NOMO-1 treated with dmso at 0.1 percent for 144 hours (cell line): ENCODE measurements at regions not wholly inside any gene's neighbourhood (a gene's known extent, or its start where the extent isn't known, plus 50 kb on each side); places are given as distances from the start of the nearest gene placed in this dataset.

Source experiments
- DNase-seq: peaks from one replicate; lab custom pipeline; 2025; ENCODE audit not compliant: unreplicated experiment; lab: John Stamatoyannopoulos, UW

DNA sequence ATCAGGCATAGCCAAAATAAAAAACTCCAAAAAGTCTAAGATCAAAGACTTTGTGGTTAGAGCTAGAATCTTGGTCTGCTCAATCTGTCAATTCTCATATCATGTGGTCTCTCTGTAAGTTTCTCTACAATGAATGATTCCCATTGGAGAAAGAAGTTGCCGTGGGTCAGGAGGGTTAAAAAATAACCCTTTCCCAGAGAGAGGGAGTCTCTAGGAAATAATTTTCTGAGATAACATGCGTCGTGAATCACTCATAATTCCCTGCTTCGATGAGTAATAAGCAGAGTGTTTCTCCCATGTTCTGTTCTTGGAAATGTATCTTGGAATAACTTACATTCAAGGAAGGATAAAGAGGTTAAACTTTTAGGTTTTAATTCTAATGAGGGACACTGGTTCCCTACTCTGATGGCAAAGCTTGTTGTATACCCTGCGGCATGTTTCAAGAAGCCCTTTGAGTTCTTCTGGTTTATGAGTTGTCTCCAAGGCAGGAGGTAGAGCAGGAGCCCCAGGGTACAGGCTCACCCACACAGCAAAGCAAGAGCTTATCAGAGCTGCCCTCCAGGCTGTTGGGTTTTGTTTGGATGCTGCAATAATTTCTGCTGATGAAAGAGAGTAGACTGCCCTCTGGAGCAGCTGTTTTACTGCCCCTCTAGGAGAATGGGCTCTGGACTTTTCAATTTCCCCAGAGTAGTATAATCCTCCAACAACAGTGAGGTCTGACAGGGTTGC, 599.1 kb downstream of the QKI start:
- no peak for DNase-seq

DNA sequence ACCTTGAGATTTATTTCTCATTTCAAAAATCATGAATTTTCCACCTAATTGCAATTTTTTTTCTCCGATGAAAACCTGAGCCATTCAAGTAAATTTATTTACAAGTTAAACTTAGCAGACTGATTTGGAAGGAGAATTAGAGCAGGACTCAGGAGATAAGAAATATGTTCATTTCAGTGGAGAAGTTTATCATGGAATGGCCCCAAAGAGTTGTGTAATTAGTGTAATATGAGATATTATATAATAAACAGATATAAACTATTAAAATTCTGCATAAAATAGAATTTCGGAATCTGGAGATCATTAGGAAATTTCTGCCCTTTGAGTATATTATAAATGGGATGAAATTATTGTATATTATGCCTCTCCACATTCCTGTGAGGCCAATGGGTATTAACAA, 596.8 kb downstream of the QKI start:
- no peak for DNase-seq

DNA sequence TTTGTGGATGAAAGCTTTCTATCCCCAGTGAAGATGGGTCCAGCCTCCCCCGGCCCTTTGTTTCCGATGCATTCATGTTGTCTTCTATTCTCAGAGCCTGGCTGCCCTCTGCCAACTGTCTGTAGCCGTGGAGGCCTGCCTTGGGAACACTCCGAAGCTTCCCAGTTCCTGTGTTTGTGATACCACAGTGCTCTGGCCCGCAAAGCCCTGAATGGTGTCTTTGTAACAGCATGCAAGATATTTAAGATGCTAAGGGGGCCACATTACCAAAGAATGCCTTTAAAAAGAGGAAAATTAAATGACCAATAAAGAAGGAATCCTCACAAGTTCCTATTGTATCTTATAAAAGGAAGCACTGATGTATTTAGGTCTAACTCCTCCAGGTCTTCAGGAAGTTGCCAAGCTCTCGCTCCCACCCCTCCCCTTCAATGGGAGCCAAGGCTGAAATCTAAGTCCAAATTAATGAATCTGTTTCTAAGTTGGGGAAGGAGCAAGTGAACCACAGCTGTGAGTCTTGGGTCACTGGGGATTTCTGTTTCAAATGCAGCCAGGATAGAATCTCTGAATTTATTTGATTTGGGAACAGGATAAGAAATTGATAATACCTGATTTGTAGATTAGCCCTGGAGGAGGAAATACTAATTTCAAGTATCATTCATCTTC, 596.1 kb downstream of the QKI start:
- no peak for DNase-seq

DNA sequence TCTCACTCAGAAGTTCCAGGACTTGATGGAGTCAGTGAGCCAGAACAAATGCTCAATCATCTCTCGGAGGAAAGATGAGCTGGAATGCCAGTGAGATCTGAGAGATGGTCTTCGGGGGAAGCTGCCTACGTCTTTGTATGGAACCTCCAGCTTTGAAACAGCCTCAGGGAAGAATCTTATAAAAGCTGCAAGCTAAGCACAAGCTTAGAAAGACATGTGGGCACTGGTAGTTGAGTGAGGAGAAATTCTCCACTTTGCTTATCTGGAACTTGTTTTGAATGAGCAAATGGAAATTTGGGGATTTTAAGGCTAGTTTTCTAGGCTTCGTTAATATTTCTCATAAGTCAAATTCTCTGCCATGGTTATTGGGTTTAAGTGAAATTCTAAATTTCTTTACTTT, 594.4 kb downstream of the QKI start:
- DNase-seq = no peak

DNA sequence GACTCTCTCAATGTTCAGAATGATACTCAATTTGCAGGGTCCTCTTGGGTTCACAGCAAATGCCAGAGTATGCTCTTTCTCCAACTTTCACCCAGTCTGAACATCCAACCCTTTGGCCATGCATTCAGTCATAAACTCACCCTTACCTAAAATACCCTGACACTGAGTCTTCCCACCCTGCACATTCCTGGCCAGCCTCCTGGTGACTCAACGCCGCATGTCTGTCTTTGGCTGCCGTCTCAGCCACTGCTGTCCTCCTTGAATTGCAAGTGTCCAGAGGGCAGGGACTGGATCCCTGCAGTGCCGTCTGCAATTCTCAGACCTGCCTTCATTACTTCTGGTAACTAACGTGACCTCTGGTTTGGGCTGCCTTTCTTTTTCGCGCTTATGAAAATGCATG, 593.4 kb downstream of the QKI start:
- no peak for DNase-seq

DNA sequence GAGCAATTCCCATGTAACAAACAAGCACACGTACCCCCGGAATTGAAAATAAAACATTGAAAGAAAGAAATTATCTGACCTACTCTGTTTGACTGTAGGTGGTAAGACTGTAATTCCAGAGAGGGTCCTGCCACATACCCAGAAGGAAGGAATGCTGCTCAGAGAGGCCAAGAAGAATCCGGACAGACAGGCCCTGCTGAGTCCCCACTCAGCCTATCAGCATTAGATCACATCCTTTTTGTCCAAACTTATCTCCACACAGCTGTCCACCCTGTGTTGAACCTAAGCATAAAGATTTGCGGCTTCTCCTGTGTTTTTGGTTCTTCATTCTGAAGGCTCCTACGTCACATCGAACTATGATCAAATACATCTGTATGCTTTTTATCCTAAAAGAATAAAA, 591.9 kb downstream of the QKI start:
- DNase-seq = no peak

DNA sequence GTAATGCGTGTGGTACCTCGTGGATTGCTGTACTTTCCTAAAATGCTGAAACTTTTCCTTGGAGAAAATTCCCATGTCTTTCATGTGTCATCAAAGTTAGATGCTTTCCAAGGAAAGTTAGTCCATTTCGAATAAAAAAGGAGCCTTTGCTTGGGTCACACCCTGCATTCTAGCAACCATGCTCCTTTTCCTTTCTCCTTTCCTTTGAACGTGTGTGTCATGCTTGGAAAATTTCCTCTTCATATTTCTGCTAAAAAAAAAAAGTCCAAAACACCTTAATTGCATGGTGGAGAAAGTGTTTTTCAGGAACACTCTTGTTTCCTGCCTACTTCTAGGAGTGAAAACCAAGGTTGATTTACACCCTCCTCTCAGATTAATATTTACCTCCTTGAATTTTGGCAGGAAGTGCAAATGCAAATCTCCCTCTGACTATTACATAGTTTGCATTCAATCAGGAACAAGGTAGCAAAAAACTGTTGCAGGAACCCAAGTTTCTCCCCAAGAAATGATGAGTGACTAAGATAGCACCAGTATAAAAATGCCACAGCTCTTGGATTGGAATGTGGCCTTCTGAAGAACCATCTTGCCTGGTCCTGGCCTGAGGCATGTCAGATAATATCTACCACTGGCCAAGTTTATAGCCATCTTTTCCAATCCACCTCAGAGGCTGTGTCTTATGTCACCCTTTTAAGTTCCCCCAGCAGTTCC, 590.6 kb downstream of the QKI start:
- DNase-seq = no peak

DNA sequence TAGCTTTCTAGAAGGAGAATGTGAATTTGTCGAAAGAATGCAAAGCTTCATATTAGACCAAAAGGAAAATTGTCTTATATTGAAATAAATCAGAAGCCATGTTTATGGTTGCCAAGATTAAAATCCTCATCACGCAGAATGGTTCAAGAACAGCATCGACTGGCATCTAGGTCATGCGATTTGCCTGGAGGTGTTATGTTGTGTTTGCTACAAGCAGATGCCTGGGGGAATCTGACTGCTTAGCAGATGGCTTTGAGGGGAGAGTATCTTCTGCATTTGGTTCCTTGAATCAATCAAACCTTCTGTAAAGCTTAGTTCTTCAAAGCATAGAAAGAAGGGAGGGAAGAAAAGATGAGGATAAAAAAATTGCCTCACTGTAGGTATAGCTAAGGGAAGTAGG, 585.8 kb downstream of the QKI start:
- no peak for DNase-seq

DNA sequence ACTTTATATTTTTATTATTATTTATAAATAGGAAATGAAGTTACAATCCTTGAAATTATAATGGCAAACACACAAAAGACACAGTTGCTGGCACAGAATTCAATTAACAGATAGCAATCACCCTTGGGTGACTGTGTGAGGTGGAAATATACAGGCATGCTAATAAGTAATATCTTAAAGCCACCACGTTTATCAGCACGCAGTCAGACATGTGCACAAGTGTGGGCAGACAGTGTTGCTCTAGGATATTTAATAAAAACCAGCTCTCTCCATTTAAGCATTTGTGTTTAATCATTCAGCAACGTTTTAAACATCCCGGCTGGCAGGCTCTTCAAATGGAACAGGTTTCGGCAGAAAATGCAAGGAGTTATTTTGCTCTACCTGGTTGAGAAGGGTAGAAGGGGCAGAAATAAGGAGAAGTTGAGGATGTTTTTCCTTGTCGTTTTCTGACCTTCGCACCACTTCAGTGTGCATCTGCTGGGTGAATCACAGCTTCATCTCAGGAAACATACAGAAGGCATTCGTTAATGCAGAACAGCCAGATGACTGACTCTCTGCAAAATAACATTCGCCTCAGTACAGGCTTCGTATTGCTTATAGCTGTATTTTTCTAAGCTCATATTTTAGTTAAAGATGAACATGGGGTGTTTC, 585.1 kb downstream of the QKI start:
- DNase-seq = no peak

DNA sequence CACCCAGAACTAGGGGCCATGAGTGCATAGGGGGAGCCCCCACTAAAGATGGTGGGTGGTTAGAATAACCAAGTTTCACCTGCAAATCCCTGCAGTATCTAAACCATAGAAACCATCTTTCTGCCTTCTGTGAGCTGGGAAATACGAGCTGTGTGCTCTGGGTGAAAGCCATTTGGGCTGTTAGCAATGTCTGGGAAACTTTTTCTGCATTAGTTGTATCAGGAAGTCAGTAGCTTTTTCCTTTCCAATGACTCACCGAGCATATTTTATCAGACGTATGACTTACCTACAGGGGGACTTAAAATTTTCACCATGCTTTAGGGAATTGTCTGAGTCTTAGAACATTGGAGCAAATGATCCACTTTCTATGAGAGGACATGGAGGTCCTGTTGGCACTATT, 584.0 kb downstream of the QKI start:
- no peak for DNase-seq

DNA sequence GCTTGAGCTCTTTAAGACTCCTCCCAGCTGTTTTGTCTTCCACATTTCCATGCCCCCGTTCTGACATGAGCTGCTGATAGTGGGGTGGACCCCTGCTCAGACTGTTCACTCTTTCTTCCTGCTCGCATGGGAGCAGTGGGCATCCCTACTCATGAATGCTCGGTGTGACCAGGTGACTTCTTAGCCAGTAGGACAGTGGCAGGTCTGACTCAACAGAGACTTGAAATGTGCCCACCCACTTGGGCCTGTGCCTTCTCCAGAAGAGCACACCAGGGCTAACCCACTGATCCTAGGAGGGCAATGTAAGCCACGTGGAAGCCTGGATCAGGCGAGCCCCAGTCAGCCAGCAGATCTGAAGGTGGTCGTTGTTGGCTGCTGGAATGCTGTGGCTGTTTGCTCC, 582.0 kb downstream of the QKI start:
- DNase-seq = no peak

DNA sequence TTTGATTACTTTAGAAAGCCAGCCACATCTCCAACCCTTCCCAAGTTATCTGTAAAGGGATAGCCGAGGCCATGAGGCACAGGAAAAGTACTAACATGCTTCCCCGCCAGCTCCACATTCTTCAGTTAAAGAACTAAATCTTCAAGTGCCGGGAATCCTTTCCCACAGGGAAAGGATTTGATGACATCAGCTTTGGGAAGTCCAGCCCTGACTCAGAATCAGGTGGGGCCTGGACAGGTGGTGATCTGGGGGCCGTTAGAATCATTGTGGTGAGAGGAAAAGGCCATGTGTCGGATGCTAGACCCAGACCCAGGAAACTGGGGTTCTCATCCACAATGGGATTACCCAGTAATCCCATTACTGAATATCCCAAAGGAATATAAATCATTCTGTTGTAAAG, 580.0 kb downstream of the QKI start:
- DNase-seq = no peak

DNA sequence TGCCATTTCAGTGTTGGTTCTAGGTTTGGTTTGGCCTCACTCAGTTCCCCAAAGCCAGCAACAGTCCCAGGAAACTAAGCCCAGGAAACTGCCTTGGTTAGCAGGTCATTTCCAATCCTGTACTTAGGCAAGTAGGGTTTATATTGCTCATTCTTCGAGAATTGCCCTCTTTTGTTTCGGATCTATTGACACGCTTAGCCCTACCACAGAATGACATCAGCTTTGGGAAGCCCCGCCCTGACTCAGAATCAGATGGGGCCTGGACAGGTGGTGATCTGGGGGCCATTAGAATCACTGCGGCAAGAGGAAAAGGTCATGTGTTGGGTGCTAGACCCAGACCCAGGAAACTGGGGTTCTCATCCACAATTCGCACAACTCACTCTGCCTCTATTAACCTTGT, 578.2 kb downstream of the QKI start:
- no peak for DNase-seq

DNA sequence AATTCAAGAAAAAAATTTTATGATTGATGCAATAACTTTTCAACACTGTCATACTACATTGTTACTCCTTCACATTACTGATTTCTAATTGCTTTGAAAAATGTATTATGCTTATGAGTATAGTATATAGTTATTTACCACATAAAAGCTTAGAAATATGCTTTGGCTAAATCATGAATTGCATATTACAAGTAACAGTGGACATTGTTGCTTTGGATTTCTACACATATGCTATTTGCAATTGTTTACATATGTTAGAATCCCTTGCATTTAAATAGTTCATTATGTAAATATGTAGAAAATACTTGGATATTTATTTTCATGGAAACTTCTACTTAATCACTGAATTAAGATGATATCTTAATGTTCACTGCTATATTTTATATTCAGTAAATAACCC, 577.5 kb downstream of the QKI start:
- DNase-seq = no peak

DNA sequence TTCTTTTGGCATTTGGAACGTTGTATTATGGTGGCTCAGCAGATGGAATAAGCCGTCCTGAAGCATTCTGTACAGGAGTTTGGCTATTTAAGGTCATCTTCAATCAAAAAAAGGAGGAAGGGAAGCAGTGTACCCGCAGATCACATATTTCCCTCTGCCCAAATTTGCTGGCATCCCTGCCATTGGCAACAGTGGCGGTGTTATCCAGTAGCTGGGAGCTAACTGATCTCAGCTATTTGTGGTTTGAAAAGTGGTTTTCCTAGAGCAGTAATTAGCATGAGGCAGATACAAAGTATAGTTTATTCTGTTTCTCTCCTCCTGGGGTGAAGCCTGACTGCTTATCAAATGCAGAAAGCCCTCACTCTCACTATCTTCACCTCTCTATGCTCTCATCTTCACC, 576.8 kb downstream of the QKI start:
- DNase-seq = no peak

DNA sequence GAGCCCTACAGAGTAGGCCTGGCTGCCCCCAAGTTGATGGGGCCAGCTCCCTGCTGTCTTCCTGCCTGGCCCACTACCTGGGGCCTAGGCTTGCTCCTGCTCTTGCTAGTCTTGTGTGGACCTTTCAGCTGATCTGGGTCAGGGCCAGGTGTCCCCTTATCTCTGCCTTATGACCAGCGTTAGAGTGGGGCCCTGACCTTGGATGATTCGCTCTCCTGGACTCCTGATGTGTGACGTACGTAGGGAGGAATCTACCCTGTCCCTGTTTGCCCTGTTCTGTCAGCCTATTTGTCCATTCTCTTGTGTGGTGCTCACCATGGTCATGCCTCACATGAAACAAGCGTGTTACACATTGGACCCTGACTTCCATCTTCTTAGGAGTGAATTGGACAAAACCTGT, 571.8 kb downstream of the QKI start:
- no peak for DNase-seq

DNA sequence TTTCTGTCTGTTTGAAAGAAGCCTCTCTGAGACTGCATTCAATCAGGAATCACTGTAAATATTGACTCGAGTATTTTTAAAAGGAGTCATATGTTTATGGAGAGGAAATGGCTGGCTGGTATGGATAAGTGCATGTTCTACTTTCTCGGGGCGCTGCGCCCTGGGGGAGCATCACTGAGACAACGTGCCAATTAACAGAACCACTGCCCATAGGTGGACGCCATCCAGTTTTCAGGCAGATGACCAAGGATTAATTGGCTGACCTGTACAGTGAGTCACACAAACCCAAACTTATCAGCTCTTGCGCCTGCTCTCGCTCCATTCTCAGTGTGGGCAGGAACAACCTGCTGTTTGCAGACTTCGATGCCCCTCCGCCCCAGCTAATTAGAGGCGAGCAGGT, 571.2 kb downstream of the QKI start:
- no peak for DNase-seq

DNA sequence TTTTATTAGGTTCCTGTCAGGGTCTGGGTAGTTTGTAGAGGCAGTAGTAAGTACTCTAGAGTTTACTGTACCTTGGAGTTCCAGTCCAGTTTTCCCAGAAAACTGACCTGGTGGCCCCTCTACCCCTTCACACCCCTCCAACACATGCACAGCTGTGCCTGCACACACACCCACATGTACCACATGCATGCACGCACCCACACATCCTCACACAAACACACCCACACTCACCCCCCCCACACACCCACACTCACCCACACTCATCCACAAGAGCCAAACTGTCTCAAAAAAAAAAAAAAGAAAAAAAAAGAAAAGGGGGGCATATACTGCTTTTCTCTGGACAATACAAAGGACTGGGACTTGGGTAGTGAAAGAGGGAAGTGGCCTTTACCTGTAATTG, 570.5 kb downstream of the QKI start:
- no peak for DNase-seq

DNA sequence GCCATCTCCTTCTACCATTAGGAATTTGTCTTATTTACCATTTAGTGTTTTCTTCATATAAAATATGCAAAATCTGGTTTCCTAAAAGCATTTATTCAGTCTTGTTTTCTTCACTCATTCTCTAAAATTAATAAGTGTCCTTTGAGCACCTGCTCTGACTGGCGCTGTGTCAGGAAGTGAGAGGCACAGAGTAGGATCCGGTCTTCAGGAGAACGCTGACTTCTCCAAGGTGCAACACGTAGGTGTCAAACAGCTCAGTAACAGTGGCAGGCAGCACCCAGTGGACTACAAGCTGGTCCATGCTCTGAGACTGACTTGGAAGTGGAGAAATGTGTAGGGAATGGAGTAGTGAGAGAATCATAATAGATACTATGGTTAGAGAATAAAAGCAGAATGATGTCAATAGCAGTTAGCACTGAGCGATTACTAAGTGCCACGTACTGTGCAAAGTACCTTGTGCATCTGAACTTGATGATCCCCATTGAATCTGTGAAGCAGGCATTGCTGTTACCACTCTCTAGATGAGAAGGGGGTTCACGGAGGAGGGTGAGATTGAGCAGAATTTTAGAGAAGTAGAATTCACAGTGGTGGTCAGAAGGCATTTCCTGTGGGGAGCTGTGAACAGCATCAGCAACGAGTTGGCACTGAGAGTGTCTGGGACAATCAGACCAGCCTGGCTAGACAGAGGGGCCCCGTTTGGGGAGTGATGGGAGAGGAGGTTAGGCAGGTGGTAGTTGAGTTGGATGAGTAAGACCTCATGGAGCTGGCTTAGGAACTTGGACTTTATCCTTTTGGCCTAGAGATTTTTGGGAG, 569.8 kb downstream of the QKI start:
- DNase-seq = no peak

DNA sequence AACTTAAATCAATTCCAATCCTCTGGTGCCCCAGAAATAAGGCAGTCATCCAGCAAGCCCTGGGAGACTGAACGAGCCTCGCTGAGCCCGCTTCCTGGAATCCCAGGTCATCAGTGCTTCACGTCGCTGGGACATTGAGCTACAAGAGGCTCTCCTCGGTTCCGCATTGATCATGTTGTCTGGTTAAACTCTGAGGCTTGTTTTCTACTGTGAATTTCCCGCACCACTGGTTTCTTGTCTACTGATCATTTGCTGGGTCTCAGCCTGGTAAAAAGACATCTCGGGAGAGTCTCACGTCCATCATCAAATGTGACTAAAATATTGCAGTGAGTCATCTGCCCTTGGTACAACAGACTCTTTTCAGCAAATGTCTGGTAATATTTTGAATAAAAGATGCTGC, 569.2 kb downstream of the QKI start:
- no peak for DNase-seq

DNA sequence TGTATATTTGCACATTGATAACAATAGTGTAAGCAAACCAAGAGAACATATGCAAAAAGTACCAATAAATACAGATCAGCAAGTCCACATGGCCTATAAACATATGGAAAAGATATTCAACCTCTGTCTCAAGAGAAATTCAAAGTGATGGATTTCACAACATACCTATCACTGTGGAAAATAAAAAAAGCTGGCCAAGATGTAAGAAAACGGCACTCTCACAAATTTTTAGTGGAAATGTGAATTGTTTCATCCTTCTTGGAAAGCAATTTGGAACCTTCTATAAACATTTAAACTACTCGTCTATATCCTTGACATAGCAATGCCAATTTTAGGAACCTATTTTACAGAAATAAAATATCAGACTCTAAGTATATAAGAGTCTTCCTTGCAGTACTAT, 559.8 kb downstream of the QKI start:
- no peak for DNase-seq
